Superior temporal gyrus (tissue), 1 donor: ENCODE measurements at regions not wholly inside any gene's neighbourhood (a gene's known extent, or its start where the extent isn't known, plus 50 kb on each side); places are given as distances from the start of the nearest gene placed in this dataset.

Experiments used
- DNase-seq: peaks from one replicate; pipeline ENCODE4 v3.0.0-alpha.2; 2016; ENCODE audit errors: extremely low spot score

DNA sequence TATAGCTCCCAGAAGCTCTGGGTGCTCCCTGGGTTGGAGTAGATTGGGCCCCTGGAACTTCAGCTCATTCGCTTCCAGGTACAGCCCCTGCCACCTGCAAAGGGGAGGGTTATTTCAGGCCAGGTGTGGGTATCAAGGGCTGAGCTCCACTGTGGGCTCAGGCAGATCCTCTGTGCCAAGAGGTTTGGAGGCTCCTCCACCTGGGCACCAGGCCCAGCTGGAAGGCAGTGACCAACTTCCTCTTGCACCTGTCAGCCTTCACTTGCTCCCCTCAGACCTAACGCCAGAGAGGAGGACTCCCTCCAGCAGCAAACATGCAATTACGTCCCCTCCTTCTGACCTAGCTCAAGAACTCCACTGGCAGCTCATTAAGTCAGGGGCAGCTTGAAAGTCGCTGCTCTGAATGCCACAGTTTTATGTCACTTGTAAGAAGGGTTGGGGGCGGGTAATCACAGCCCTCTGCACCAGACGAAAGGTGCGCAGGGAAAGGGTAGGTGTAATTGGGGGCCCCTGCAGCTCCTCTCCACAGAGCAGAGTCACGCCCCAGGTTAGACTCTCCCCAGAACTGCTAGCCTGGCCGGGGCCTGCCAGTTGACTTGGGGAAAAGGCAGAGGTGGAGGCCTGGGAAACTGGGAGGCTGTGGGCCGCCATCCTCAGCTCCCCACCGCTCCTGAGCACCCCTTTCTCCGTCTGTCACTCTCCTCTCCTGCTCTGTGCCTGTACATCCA is 125.0 kb upstream of the TMPRSS2 start:
- DNase-seq, result no peak

DNA sequence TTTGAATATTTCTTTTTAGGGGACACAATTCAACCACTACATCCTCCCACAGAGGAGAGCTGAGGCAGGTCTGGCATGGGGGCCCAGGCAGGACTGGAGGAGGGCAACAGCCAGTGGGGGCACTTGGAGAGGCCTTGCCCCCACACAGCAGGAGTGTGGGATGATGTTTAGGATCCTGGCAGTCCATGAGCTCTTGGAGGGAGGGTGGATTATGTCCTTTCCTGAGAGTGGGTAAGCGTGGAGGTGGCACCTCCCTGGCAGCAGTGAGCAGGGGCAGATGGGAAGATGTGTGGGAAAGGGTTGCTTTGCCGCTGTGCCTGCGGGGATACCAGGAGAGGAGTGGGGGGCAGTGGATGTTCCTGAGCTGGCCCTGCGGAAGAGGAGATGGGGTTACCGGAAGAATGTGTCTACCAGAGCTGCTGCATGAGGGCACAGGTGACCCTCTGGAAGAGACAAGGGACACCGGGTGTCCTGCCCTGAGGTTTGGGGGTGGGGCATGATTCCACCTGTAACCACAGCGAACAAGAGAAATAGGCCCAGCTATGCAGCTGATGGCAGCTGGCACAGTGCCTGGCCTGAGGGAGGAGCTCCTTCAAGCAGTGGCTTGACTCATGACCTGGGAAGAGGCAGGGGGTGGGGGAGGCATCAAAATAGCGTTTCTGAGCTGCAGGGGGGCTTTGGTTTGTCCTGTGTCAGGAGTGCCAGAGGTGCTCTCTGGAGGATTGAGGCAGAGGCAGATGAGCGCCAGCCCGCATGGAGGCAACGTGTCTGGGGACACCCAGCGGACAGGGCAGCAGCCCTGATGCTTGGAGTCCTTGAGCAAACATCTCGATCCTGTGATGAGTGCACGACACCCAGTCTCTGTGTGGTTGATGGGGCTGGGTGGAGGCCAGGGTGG is 123.9 kb upstream of the TMPRSS2 start:
- no peak for DNase-seq

DNA sequence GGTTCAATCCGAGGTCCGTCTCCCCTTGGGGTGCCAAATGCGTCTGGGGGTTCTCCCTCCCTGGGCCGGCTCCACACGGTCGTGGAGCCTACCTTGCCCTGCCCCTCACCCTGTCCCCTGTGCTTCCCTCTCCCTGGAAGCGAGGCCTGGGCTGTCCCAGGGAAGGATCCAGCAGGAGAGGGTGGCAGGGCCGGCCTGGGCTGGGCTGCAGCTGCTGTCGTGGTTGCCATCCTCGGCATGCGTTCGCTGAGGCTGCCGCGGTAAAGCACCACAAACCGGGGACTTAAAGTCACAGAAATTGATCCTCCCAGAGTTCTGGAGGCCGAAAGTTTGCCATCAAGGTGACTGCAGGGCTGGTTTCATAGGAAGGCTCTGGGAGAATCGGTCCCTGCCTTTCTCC is 123.0 kb upstream of the TMPRSS2 start:
- DNase-seq, result no peak

DNA sequence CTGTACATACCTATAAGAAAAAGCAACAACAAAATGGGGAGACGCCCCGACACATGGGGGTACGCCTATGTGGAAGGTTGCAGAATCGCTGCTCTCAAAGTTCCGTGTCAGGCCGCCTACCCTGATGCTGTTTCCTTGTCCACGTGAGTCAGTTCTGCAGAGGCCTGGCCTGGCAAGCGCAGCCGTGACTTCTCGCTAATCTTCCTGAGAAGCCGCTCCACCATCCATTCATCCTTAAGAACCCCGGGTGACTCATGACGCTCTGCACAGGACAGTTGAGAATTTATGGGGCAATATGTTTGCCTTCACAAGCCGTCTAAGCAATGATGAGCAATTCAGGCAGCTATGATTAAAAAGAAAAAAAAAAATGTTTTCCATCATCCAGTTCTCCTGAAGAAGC is 122.3 kb upstream of the TMPRSS2 start:
- no peak for DNase-seq

DNA sequence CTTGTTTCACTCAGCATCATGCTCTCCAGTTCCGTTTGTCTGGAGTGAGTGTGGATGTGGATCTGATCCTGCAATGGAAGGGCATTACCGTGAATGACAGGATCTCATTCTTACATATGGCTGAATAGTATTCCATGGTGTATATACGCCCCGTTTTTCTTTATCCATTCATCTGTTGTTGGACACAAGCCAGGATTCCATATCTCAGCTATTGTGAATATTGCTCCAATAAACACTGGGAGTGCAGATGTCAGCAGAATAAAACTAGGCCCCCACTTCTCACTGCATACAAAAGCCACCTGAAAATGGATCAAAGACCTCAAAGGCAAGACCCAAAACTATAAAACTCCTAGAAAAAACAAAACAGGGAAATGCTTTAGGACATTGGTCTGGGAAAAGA is 120.3 kb upstream of the TMPRSS2 start:
- no peak for DNase-seq

DNA sequence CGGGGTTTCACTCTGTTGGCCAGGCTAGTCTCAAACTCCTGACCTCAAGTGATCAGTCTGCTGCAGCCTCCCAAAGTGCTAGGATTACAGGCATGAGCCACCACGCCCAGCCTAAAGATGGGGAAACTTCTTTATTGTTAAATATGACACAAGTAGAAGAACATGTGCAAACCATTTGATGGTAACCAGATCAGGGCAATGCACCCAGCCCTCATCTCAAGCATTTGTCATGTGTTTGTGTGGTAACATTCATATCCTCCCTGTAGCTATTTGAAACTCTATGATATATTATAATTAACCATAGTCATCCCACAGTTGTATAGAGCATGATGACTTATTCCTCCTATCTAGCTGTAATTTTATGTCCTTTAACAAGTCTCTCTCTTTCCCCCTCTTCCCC is 119.5 kb upstream of the TMPRSS2 start:
- DNase-seq, result no peak

DNA sequence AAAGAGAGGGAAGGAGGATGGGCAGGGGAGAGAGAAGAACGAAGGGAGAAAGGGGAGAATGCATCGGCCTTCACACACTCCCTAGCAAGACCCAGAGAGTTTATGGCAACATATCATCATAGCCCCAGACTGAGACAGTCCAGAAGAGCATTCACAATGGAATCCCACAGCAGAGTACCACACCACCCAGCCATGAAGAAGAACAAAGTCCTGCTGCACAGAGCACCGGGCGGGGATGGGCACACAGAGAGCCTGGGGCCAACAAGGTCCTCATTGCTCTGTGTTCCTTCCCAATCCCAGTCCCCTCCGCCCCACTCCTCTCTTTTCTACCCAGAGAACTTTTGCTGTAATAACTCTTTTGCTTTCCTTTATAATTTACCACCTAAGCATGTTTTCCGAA is 118.1 kb upstream of the TMPRSS2 start:
- no peak for DNase-seq

DNA sequence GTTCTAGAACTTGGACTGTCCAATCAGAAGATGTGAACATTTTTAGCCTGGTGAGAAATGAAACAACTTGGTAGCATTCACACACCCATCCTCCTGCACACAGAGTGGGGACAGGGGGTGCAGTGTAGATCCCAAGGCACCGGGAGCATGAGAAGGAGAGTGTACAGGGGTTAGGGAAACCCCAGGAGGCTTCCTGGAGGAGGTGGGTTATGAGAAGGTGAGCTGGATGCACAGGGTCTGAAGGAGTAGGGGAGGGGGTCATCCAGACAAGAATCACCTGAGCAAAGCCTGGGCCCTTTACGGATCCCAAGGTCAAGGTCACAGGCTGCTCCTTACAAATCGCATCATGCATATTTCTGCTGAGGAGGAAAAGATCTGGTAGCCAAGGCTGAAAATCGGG is 117.5 kb upstream of the TMPRSS2 start:
- DNase-seq, result no peak

DNA sequence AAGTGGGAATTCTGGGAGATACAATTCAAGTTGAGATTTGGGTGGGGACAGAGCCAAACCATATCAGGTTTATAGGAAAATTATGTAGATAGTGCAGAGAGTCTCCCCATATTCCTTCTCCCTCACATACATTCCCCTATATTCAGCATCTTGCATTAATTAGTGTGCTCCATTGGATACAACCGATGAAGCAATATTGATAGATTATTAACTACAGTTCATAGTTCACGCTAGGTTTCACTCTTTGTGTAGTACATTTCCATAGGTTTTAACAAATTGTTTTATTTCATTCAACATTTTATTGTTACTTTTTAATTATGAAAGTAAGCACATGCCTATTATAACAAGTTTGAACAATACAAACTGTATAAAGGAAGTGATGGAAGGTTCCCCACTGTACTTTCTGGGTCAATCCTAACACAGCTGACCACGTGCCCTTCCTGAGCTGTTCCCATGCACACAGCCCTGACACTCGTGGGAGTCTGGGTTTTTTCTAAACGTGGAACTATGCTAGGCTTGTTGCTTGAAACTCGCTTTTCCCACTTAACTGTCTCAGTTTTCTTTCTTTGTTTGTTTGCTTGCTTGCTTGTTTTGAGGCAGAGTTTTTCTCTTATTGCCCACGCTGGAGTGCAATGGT is 116.8 kb upstream of the TMPRSS2 start:
- no peak for DNase-seq

DNA sequence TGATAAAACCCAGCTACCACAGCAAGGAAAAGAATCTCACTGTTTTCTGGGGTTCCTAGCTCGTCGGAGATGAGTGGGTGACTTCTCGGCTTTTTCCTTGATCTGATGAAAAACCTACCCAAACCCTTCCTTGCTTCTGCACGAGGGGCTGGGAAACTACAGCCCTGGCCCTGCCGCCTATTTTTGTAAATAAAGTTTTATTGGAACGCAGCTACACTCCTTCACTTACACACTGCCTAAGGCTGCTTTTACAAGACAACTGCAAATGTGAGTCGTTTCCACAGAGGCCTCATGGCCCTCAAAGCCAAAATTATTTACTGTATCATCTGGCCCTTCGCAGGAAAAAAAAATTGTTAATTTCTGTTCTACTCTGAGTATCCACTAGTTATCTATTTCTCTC is 116.0 kb upstream of the TMPRSS2 start:
- no peak for DNase-seq

DNA sequence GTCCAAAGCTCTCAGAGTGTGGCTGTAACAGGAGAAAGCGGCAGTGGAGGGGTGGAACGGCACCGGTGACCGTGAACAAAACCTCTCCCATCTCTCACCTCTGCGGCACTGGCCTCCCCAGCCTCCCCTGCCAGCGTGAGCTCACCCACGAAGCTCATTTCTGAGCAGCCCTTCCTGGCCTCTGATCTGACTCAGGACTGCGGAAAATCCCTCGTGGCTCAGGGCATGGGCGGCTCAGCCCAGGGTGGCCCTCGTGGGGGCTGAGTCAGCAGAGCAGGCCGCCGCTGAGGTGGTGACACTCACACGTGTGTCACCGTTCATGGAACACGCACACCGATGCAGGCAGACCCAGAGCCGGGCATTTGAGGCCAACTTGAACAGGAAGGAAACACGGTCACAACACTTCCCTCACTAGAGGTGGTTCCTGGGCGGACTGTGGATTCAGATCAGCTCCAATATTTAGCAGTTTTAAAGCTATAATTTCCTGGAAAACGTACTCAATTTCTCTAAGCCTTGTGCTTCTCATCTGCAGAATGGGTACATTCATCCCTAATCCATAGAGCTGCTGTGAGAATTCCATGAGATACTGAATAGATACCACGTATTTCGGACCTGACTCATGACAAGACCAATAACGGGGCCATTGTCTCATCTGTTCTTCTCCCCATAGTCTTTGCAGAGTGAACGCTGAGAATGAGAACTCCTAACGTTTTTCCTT is 115.0 kb upstream of the TMPRSS2 start:
- no peak for DNase-seq

DNA sequence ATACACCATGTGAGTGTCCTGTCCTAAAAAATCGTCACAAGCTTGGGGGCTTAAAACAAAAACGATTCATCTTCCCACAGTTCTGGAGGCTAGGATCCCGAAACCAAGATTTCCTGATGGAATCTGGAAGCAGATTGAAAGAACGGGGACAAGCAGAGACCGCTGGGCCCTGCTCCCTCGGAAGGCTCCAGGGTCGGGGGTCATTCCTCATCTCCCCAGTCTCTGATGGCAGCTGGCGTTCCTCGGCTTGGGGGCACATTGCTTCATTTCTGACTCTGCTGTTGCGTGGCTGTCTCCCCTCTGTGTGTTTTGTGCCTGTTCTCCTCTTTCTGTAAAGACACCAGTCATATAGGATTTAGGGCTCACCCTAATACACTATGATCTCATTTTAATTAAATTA is 114.2 kb upstream of the TMPRSS2 start:
- no peak for DNase-seq

DNA sequence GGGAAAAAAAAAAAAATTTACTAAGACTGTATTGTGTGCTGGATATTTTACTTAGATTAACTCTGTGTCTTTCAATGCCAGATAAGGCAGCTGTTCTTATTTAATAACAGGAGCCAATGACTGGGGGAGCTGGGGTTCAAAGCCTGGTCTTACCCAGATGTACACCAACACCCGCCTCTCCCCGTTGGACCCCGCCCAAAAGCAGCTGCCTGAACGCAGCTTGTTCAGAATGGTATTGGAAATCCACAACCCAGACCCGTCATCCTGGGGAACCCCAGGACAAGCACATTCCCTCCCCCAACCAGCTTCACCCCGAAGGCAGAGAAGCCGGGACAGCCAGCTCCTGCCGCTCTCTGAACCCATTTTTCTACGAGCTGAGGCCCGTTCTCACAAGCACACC is 113.6 kb upstream of the TMPRSS2 start:
- no peak for DNase-seq

DNA sequence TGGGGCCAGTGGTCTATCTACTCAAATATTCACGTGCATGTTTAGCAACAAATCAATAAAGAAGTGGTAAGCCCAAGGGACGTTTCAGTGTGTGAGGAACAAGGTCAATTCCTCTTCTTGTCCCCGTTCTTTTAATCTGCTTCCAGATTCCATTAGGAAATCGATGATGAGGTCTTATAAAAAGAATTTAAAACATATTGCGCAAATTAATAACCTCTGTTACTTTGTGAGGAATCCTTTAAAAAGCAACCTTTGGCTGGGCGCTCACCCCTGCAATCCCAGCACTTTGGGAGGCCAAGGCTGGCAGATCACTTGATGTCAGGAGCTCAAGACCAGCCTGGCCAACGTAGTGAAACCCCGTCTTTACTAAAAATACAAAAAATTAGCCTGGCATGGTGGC is 113.0 kb upstream of the TMPRSS2 start:
- DNase-seq, result no peak

DNA sequence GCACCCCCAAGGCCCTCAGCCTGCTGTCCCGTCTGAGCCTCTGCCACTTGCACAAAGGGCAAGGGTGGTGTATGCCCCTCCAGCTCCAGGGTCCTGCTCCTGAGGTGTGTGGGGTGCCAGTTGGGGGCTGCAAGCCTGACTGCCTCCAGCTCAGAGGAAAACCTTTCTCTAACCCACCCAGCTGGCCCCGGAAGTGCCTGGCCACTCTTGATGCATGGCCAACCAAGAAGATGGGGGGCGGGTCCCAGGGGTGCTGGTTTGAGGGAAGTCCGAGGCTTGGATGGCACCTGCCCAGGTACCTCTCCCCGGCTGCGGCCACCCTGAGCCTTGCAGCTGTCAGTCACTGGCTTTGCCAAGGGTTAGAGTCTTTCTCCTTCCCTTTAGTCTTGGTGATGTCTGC is 112.6 kb upstream of the TMPRSS2 start:
- DNase-seq, result no peak

DNA sequence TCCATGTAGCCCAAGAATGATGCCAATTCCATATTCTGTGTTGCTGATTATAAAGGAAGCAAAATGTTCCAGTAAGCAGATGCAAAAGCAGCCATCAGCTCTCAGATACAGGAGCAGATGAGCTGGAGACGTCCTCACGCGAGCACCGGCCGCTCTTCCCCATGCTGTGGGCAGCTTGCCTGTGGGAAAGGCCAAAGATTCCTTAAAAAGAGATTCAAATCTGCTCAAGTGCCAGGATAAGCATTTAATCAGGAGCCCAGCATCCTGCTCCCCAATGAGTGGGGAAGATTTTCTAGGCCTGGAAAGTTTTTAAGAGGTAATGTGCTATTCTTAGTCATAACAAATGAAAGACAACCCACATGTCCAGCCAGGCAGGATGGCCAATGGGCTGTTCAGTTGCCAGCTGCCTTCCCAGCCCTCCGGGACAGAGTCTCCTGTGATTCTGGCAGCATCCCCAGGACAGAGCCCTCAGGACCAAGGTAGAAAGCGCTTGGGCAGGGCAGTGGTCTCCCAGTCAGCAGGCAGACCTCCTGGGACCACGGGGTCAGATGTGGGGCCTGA is 108.2 kb upstream of the TMPRSS2 start:
- DNase-seq, result no peak

DNA sequence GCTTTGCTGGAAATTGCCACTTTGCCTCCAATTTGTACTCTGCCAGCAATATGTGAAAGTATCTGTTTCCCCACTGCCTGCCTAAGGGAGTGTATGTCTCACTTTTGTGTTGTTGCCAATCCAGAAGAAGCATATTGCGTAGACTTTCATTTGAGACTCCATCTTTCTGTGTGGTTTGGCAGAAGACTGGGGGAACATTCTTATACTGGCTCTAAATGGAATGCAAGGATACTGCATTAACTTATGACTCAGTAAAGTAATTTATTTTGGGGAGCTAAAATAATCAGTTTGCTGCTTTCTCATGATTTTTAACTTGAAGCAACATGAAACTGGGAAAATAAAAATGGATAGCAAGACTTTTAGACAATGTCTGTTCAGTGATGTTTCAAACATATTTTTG is 107.7 kb upstream of the TMPRSS2 start:
- DNase-seq, result peak; percentile 65

DNA sequence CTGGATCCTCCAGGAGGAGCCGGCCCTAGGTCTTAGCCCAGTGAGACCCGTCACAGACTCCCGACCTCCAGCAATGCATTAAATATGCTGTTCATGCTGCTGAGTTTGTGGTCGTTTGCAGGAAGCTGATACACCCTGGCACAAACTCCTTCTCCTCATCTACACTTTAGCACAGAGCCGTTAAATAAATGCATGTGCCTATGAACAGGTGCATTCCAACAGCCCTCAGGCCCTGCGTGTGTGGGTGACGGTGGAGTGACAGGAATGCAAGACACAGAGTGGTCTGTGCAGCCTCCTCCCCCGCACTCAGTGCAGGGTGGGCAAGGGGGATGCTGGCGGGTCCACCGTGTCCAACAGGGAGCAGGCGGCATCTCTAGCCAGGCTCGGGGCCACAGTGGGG is 106.6 kb upstream of the TMPRSS2 start:
- no peak for DNase-seq

DNA sequence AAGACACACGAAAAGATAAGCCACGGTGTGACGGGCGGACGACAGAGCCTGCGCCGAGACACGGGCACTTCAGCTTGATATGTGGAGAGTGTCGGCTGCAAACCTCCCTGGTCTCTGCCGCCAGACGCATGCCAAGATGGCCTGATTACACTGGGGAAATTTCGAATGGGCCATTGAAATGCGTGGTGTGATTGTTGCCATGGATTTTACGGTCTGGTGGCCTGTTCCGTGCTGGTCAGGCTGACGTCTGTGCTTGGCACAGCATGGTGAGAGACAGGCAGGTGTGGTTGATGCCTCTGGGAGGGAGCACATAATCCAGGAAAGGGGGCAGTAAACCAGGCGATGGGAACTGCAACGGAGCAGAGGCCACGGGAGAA is 105.6 kb upstream of the TMPRSS2 start:
- no peak for DNase-seq

DNA sequence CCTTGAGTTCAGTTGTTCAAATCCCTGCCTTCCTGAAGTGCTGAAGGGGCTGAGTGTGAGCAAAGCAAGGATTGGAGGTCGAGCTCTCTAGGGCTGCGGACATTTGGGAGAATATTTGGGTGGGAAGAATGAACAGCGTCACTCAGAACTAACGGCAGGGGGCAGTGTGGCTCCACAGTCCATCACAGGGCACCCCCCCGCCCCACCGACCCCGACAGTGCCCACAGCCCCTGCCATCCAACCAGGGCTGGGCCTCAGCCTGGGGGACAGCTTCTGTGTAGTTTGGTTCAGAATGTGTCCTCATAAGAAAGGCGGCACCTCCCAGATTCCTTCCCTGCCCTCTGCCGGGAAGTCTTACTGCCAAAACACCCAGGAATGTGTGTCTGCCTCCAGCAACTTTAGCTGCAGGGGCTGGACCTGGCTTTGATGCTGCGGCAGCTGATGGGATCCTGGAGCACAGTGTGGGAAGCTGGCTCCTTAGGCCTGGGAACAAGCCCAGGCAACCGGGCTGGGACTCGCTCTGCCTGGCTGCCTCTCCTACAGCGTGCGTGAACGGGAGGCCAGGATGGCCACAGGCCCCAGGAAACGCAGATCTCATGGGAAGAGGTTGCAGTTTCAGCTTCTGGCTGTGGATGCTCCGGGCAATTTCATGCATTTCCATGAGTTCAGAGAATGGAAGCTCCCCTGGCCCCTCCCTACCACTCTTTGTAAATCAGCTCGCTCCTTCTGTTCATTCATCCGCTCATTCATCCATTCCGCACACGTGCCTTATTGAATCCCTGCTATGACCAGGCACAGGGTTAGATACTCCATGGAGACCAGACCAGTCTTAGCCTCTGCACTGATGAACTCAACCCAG is 104.9 kb upstream of the TMPRSS2 start:
- peak; percentile 74 for DNase-seq
